Effector memory CD8-positive, alpha-beta T cell (primary cell): ENCODE measurements at regions not wholly inside any gene's neighbourhood (a gene's known extent, or its start where the extent isn't known, plus 50 kb on each side); places are given as distances from the start of the nearest gene placed in this dataset.
A peak's percentile ranks its signal among the peaks of the same experiment; 100 is the strongest.
"Not testable (repeated sequence)": the region's sequence is repeated elsewhere in the genome, so short reads cannot be mapped to it uniquely, and the experiment has no call there.

Source experiments
- ATAC-seq: fragments of 150-1000 bp; cut with Tn5 transposase; replicated peaks from 2 replicates; pipeline ENCODE4 v1.10.0; 2021; ENCODE audit warnings: mild to moderate bottlenecking, moderate library complexity
- DNase-seq, 3 experiments: peaks; one replicate each; pipeline ENCODE4 v3.0.0; 2021
- H3K27ac Mint-ChIP-seq, 2 donors: one replicate each; pipeline ENCODE4 v1.8.0; 2022; ENCODE audit warnings: mild to moderate bottlenecking in 2 of 2, mixed read lengths in 2 of 2, moderate library complexity in 2 of 2
- H3K27me3 Mint-ChIP-seq, 2 donors: one replicate each; pipeline ENCODE4 v1.8.0; 2022; ENCODE audit warnings: mixed read lengths in 2 of 2
- H3K36me3 Mint-ChIP-seq: one replicate; pipeline ENCODE4 v1.8.0; 2022; ENCODE audit warnings: mild to moderate bottlenecking, moderate library complexity, mixed read lengths; ENCODE audit not compliant: insufficient read depth
- H3K4me1 Mint-ChIP-seq, 2 donors: one replicate each; pipeline ENCODE4 v1.8.0; 2022; ENCODE audit warnings: low read depth in 2 of 2, mixed read lengths in 2 of 2
- H3K4me3 Mint-ChIP-seq, 2 donors: one replicate each; pipeline ENCODE4 v1.8.0; 2022; ENCODE audit warnings: mild to moderate bottlenecking in 2 of 2, mixed read lengths in 2 of 2, moderate library complexity in 2 of 2
- H3K9me3 Mint-ChIP-seq, 2 donors: one replicate each; pipeline ENCODE4 v1.8.0; 2022; ENCODE audit warnings: mixed read lengths in 2 of 2

DNA sequence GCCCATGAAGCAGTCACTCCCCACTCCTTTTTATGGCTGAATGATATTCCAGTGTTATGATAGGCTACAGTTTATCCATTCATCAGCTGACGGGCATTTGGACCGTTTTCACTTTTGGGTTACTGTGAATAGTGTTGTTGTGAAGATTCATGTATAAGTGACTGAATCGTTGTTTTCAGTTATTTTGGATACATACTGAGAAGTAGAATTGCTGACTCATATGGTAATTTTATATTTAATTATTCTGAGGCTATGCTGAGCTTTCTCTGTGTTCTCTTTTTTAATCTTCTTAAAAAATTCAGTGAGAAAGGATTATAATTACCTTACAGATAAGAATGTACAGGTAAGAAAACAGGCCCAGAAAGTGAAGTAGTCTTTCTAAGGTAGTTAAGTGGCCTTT lies 117.9 kb upstream of the MPHOSPH6 start:
- Mint-ChIP-seq H3K4me3 (no peak overlapping the region), H3K36me3 (peaks cover 2% of the 10 kb centered on the region), H3K27me3 (peaks cover 0 to 51% of the 10 kb centered on the region in 2 donors), H3K9me3 (no peaks in the 10 kb centered on the region), H3K4me1 (no peaks in the 10 kb centered on the region), H3K27ac (no peak overlapping the region)
- DNase-seq: no peak
- no peak for ATAC-seq

DNA sequence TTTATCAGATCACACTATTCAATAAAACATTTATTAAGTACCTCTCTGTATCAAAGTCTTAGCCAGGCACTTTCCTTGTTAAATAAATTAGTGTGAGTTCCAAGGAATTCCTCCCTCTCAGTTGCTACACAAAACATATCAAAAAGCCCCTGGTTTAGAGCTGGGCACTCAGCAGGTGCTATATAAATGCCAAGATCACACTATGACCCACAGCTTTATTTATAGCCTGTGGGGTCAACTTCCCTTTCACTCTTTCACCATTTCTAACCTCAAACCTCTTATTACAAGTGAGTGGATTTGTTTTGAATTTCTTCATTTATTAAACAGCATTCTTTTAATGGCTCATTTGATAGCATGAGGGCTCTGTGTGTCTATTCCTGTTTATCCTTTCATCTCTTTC lies 112.6 kb upstream of the MPHOSPH6 start:
- Mint-ChIP-seq H3K9me3 (no peaks in the 10 kb centered on the region), H3K27ac (no peak overlapping the region), H3K4me3 (no peak overlapping the region), H3K27me3 (peaks cover 0 to 18% of the 10 kb centered on the region in 2 donors), H3K36me3 (no peaks in the 10 kb centered on the region), H3K4me1 (no peaks in the 10 kb centered on the region)
- ATAC-seq (no peak), DNase-seq (no peak)

DNA sequence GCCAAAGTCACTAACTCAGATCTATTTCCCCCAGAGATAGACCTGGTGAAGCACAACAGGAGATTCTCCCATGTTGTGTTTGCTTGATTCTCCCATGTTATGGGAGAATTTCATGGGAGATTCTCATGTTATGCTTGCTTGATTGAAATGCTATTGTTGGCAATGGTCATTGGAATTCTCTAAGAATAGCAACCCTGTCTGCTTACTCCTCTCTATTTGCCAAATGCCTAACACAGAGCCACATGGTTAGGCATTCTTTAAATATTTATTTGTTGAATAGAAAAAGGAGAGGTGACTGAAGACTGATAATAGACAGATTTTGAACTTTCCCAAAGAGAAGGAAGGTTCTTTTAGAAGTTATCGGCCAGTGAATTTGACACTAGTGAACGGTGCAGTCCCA lies 111.5 kb upstream of the MPHOSPH6 start:
- Mint-ChIP-seq H3K36me3 (no peaks in the 10 kb centered on the region), H3K27ac (no peak overlapping the region), H3K27me3 (peaks cover 0 to 10% of the 10 kb centered on the region in 2 donors), H3K9me3 (no peaks in the 10 kb centered on the region), H3K4me3 (no peak overlapping the region), H3K4me1 (no peaks in the 10 kb centered on the region)
- DNase-seq (no peak), ATAC-seq (no peak)

DNA sequence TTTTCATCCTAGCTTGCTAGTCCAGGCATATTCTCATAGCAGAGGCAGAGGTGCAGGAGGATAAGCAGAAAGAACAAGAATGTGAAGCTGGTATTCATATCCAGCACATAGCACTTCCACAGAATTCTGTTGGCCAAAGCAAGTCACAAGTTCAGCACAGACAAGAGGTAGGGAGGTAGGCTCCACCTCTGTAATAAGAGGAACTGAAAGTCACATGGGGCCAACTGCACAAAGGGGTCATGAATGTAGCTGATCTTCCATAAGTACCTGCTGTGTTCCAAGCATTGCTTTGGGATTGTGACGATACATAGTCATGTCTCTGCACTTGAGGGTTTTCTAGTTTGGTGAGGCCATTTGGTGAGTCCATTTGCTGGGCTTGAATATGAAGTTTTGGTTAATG lies 110.8 kb upstream of the MPHOSPH6 start:
- Mint-ChIP-seq H3K27ac (no peak overlapping the region), H3K36me3 (no peaks in the 10 kb centered on the region)
- no peak for ATAC-seq

DNA sequence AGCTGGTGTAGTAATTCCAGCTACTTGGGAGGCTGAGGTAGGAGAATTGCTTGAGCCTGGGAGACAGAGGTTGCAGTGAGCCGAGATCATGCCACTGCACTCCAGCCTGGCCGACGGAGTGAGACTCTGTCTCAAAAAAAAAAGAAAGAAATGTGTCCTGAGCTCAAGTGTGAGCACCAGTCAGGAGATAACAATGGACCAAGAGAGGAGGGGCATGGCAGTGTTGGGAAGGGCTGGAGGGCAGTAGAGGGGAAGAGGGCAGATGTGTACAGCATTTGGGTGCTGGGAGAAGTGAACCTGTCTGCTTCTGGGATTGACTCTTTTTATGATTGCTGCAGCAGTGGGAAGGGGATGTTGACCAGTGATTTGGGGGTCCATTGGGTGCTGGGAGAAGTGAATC lies 105.3 kb upstream of the MPHOSPH6 start:
- not testable (repeated sequence) for H3K36me3 Mint-ChIP-seq, H3K9me3 Mint-ChIP-seq, DNase-seq, H3K27ac Mint-ChIP-seq, H3K4me1 Mint-ChIP-seq, ATAC-seq, H3K4me3 Mint-ChIP-seq
- H3K27me3 Mint-ChIP-seq: peaks cover 6 to 50% of the 10 kb centered on the region in 2 donors

More for the DNA sequence above, 110.8 kb upstream of the MPHOSPH6 start:
- no peaks in the 10 kb centered on the region for H3K9me3 Mint-ChIP-seq
- DNase-seq: no peak
- peaks cover 0 to 10% of the 10 kb centered on the region in 2 donors for H3K27me3 Mint-ChIP-seq
- no peaks in the 10 kb centered on the region for H3K4me1 Mint-ChIP-seq
- H3K4me3 Mint-ChIP-seq: no peak overlapping the region

DNA sequence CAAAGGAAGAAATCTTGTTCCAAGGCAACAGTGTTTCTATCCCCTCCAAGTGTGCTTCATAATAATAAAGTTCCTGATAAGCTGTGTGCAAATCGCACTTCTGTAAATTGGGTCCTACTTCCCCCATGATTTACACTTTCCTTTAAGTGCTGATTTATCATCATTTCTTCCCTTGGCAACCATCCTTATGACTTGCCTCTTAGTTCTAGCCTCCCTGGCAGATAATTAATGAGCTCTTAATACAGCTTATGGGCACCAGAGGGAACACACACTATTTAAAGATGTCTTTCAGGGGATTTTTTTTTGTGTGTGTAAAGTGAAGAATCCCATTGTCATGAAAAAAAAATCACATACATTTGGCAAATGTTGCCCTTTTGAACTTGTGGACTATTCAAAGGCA lies 101.6 kb upstream of the MPHOSPH6 start:
- Mint-ChIP-seq H3K27ac (no peak overlapping the region), H3K27me3 (peaks cover 24 to 60% of the 10 kb centered on the region in 2 donors), H3K4me1 (no peaks in the 10 kb centered on the region), H3K36me3 (no peaks in the 10 kb centered on the region), H3K4me3 (no peak overlapping the region), H3K9me3 (no peaks in the 10 kb centered on the region)
- ATAC-seq (no peak), DNase-seq (no peak)

DNA sequence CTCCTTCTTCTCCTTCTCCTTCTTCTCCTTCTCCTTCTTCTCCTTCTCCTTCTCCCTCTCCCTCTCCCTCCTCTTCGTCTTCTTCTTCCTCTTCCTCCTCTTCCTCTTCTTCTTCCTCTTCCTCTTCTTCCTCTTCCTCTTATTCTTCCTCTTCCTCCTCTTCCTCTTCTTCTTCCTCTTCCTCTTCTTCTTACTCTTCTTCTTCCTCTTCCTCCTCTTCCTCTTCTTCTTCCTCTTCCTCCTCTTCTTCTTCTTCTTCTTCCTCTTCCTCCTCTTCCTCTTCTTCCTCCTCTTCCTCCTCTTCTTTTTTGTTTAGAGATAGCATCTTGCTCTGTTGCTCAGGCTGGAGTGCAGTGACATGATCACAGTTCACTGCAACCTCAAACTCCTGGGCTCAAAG lies 97.7 kb upstream of the MPHOSPH6 start:
- not testable (repeated sequence) for H3K4me3 Mint-ChIP-seq, H3K9me3 Mint-ChIP-seq, H3K27ac Mint-ChIP-seq, ATAC-seq, DNase-seq, H3K4me1 Mint-ChIP-seq, H3K36me3 Mint-ChIP-seq
- peaks cover 33 to 61% of the 10 kb centered on the region in 2 donors for H3K27me3 Mint-ChIP-seq

DNA sequence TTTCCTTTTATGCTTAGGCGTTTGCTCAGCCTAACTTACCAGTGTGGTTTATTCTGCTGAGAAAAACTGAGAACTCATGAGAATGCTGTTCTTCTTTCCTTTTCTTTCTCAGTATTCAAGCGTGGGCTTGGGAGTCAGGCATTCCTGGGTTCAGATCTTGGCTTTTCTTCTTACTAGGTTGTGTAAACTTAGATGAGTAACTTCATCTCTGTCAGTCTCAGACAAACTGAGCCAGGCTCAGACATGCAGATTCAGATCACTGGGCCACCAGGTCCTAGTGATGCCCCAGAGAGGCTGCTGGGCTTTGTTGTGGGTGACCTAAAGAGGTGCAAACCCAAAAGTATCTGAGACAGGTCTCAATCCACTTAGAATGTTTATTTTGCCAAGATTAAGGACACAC lies 95.8 kb upstream of the MPHOSPH6 start:
- DNase-seq (no peak), ATAC-seq (no peak)
- H3K27me3 Mint-ChIP-seq: peaks cover 38 to 42% of the 10 kb centered on the region in 2 donors
- no peaks in the 10 kb centered on the region for H3K9me3 Mint-ChIP-seq
- H3K4me3 Mint-ChIP-seq: no peak overlapping the region
- peaks cover 0 to 3% of the 10 kb centered on the region in 2 donors for H3K4me1 Mint-ChIP-seq
- peak overlapping the region in 1 of 2 donors; percentile 56 for H3K27ac Mint-ChIP-seq
- H3K36me3 Mint-ChIP-seq: no peaks in the 10 kb centered on the region

DNA sequence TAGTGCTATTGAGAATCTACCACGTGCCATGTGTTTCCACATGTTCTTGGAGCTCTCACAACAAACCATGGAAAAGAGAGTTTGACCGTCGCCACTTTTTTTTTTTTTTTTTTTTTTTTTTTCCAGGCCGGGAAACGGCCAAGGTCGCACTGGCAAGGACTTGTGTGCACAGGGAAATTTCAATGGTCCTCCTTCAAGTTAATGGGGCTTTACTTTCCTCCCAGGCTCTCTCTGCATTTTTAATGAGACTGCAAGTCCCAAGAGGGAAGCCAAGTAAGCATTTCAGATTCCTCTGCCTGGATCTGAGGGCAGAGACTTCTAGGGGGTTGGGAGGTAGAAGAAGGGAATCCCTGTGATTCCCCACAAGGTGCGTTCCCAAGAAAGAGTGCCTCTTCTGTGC lies 94.7 kb upstream of the MPHOSPH6 start:
- no peaks in the 10 kb centered on the region for H3K36me3 Mint-ChIP-seq
- peaks cover 0 to 3% of the 10 kb centered on the region in 2 donors for H3K4me1 Mint-ChIP-seq
- no peak overlapping the region for H3K4me3 Mint-ChIP-seq
- DNase-seq (no peak), ATAC-seq (no peak)
- no peak overlapping the region for H3K27ac Mint-ChIP-seq
- peaks cover 27 to 32% of the 10 kb centered on the region in 2 donors for H3K27me3 Mint-ChIP-seq
- H3K9me3 Mint-ChIP-seq: no peaks in the 10 kb centered on the region

DNA sequence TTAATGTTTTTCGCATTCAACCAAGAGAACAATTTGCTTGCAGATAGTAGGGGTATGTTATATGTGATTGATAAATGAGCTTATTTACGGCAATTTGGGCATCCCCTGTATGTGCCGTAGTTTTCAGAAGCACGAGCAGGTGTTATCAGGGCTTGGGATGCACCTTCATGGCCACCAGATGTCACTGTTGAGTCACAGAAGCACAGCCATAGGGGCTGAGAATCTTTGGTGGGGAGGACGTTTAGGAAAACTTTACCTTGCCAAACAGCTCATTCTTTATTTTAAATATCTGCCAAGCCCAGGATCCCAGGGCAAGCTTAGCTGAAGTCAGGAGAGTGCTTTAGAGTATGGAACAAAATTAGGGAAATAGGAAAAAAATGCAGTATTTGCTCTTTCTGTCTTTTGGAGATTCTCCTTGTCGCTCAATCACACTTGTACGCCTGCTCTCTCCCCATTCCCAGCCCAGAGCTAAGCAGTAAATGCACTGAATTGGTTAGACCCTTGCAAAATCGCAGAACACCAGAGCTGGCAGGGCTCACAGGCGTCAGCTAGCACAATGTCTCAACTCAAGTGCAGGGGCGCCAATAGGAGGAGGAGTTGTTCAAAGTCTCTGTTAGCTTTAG lies 93.6 kb upstream of the MPHOSPH6 start:
- Mint-ChIP-seq H3K27me3 (peaks cover 25 to 28% of the 10 kb centered on the region in 2 donors), H3K4me1 (peaks cover 0 to 3% of the 10 kb centered on the region in 2 donors), H3K4me3 (no peak overlapping the region), H3K27ac (no peak overlapping the region), H3K9me3 (no peaks in the 10 kb centered on the region), H3K36me3 (no peaks in the 10 kb centered on the region)
- ATAC-seq: peak; percentile 72
- DNase-seq: peak; percentile 49 to 59 (median 50)

DNA sequence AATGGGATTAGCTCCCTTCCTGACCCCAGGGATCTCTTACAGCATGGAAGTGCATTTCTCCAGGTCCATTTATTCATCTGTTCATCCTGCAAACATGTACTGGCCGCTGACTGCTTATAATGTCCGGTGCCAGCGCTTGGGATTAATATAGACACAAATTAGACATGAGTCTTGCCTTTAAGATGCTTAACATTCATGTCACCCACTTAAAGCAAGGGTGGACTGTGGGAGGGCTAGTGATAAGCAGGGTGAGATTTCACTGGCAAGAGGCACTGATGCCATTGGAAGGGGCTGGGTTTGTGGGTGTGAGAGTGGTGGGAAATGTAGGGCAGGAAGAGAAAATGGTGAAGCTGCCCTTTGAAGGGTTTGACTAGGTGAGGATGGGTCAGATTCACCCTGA lies 92.2 kb upstream of the MPHOSPH6 start:
- DNase-seq (no peak), ATAC-seq (no peak)
- H3K27ac Mint-ChIP-seq: no peak overlapping the region
- no peak overlapping the region for H3K4me3 Mint-ChIP-seq
- peaks cover 22 to 25% of the 10 kb centered on the region in 2 donors for H3K27me3 Mint-ChIP-seq
- peaks cover 0 to 3% of the 10 kb centered on the region in 2 donors for H3K4me1 Mint-ChIP-seq
- no peaks in the 10 kb centered on the region for H3K9me3 Mint-ChIP-seq
- H3K36me3 Mint-ChIP-seq: no peaks in the 10 kb centered on the region

DNA sequence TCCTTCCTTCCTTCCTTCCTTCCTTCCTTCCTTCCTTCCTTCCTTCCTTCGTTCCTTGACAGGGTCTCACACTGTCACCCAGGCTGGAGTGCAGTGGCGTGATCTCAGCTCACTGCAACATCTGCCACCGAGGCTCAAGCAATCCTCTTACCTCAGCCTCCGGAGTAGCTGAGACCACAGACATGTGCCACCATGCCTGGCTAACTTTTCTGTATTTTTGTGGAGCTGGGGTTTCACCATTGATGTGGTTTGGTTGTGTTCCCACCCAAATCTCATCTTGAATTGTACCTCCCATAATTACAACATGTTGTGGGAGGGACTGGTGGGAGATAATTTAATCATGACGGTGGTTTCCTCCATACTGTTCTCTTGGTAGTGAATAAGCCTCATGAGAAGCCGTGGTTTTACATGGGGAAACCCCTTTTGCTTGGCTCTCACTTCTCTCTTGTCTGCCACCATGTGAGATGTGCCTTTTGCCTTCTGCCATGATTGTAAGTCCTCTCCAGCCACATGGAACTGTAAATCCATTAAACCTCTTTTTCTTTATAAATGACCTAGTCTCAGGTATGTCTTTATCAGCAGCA lies 90.3 kb upstream of the MPHOSPH6 start:
- H3K9me3 Mint-ChIP-seq: no peaks in the 10 kb centered on the region
- no peak for ATAC-seq
- no peak for DNase-seq
- peaks cover 0 to 3% of the 10 kb centered on the region in 2 donors for H3K4me1 Mint-ChIP-seq
- H3K27ac Mint-ChIP-seq: peak overlapping the region; percentile 29 to 62
- H3K4me3 Mint-ChIP-seq: no peak overlapping the region
- H3K36me3 Mint-ChIP-seq: no peaks in the 10 kb centered on the region
- H3K27me3 Mint-ChIP-seq: peaks cover 23 to 27% of the 10 kb centered on the region in 2 donors

DNA sequence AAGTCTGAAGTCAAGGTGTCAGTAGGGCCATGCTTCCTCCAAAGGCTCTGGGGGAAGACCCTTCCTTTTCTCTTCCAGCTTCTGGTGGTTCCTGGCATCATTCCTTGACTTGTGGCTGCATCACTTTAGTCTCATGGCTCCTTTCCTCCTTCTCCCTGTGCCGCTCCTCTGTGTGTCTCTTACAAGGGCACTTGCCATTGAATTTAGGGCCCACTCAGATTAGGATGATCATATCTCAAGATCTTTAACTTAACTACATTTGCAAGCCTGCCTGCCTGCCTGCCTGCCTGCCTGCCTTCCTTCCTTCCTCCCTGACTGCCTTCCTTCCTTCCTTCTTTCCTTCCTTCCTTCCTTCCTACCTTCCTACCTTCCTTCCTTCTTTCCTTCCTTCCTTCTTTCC lies 89.7 kb upstream of the MPHOSPH6 start:
- no peaks in the 10 kb centered on the region for H3K9me3 Mint-ChIP-seq
- H3K4me3 Mint-ChIP-seq: no peak overlapping the region
- DNase-seq (no peak), ATAC-seq (no peak)
- peaks cover 21 to 27% of the 10 kb centered on the region in 2 donors for H3K27me3 Mint-ChIP-seq
- peak overlapping the region; percentile 29 to 62 for H3K27ac Mint-ChIP-seq
- no peaks in the 10 kb centered on the region for H3K36me3 Mint-ChIP-seq
- peaks cover 0 to 3% of the 10 kb centered on the region in 2 donors for H3K4me1 Mint-ChIP-seq

DNA sequence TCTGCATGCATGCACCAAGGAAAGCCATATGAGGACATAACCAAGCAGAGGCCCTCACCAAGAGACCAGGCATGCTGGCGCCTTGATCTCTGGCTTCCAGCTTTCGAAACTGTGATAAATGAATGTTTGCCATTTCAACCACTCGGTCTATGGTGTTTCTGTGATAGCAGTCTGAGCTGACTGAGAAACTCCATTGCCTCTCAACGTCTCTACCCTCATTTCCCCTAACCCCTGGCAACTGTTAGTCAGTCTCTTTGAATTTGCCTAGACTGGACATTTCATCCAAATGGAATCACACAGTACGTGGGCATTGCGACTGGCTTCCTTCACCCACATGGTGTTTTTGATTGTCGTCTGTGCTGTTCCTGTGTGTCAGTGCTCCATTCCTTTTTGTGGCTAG lies 88.0 kb upstream of the MPHOSPH6 start:
- DNase-seq: no peak
- Mint-ChIP-seq H3K4me1 (no peaks in the 10 kb centered on the region), H3K27ac (no peak overlapping the region), H3K36me3 (no peaks in the 10 kb centered on the region), H3K27me3 (peaks cover 17 to 25% of the 10 kb centered on the region in 2 donors), H3K9me3 (no peaks in the 10 kb centered on the region), H3K4me3 (no peak overlapping the region)
- ATAC-seq: no peak
